ENCODE measurements at regions not wholly inside any gene's neighbourhood (a gene's known extent, or its start where the extent isn't known, plus 50 kb on each side); places are given as distances from the start of the nearest gene placed in this dataset.

DNA sequence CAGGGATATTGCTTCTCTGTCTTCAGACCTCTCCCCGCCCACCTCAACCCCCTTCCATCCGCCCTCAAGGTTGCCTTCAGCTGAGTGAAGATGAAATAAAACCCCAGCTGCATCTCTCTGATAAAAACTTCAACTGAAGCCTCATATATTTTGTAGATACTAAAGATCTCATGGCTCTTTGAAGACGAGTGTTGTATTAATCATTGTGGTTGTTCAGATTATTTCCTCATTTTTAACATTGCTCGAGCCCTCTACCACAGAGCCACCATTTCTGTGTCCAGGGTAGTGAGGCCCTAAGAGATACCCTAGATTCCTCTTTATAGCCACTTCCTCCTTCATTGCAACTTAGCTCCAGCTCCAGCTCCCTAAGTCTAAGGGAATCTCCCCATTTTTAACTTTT, 312.8 kb upstream of the ZNF507 start:
- Mint-ChIP-seq H3K4me3 (no peak overlapping the region), H3K9me3 (no peaks in the 10 kb centered on the region), H3K27ac (no peak overlapping the region), H3K4me1 (no peaks in the 10 kb centered on the region), H3K27me3 (ENCODE audit: low read depth in 3 of 3) (peaks cover 2 to 9% (median 3%) of the 10 kb centered on the region in 3 donors), H3K36me3 (no peaks in the 10 kb centered on the region)
- no peak for DNase-seq

- H3K27me3 Mint-ChIP-seq (ENCODE audit: low read depth in 3 of 3), result peaks cover 2 to 17% (median 5%) of the 10 kb centered on the region in 3 donors
- DNase-seq, result no peak
- H3K4me1 Mint-ChIP-seq, result no peaks in the 10 kb centered on the region
- H3K9me3 Mint-ChIP-seq, result no peaks in the 10 kb centered on the region
- H3K27ac Mint-ChIP-seq, result no peak overlapping the region
- H3K4me3 Mint-ChIP-seq, result no peak overlapping the region
- no peaks in the 10 kb centered on the region for H3K36me3 Mint-ChIP-seq
Measured at GRCh38 chr19:32035626-32036025, 309.8 kb upstream of the ZNF507 start.

DNA sequence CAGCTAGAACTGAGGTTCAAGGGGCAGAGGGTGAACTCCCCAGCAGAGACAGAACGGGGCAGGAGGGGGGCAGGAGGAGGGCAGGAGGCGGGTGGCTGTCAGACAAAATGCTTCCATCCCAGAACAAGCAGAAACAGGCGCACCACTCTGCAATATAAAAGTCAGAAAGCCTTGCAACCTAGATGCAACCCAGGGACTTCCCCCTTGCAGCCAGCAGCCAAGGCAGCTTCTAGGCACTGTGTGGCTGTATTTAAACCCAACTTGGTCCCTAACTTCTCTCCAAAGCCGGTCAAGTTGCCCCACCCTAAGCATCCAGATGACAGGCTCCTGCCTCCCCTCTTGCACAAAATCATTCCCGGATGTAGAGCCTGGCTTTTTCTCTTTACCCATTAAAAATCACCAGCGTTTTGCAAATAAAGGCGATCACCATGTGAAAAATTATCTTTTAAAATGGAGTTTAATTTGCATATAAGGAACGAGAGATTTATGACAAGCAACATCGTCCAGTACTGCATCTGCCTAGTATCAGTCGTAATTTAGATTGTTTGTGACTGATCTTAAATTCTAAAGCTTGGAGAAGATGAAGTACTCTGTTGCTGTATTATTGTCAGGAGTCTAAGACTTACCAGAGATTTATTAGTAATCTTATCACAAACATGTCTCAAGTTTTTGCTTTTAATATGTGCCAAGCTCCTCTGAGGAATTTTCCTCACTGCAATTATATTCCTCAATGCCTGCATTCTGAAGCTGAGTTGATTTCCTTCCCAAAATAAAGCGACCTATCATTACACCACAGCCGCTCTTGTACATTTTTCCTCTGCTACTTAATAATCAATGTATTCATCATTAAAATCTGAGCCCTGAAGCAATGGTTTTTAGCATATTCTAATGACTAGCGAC, 307.1 kb upstream of the ZNF507 start:
- no peak overlapping the region for H3K27ac Mint-ChIP-seq
- H3K4me1 Mint-ChIP-seq, result peaks cover 2 to 8% of the 10 kb centered on the region in 2 donors
- H3K9me3 Mint-ChIP-seq, result no peaks in the 10 kb centered on the region
- no peaks in the 10 kb centered on the region for H3K36me3 Mint-ChIP-seq
- peaks cover 5 to 20% (median 10%) of the 10 kb centered on the region in 3 donors for H3K27me3 Mint-ChIP-seq (ENCODE audit: low read depth in 3 of 3)
- no peak for DNase-seq
- no peak overlapping the region for H3K4me3 Mint-ChIP-seq

DNA sequence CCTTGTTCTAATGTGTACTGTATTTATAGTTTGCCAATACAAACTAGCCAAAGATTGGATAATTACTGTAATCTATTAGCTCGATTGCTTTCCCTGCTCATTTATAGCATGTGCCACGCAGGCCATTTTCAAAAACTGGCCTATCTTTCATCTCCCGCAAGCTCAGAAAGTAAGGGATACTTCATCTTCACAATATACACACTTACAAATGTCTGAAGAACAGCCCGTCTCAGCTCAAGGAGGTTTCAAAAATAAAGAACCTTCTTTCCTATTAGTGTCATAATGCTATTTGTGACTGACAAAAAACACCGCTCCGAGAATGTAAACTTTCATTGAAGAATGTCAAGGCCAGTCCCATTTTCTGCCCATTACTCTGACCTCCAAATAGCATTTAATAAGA, 306.4 kb upstream of the ZNF507 start:
- DNase-seq, result no peak
- Mint-ChIP-seq H3K4me1 (peaks cover 2 to 8% of the 10 kb centered on the region in 2 donors), H3K4me3 (no peak overlapping the region), H3K27me3 (ENCODE audit: low read depth in 3 of 3) (peaks cover 2 to 16% (median 10%) of the 10 kb centered on the region in 3 donors), H3K9me3 (no peaks in the 10 kb centered on the region), H3K36me3 (no peaks in the 10 kb centered on the region), H3K27ac (no peak overlapping the region)

- Mint-ChIP-seq H3K36me3 (no peaks in the 10 kb centered on the region), H3K27me3 (ENCODE audit: low read depth in 3 of 3) (peaks cover 2 to 15% (median 10%) of the 10 kb centered on the region in 3 donors), H3K4me1 (peaks cover 2 to 8% of the 10 kb centered on the region in 2 donors), H3K9me3 (no peaks in the 10 kb centered on the region), H3K4me3 (no peak overlapping the region), H3K27ac (no peak overlapping the region)
- no peak for DNase-seq
Measured at GRCh38 chr19:32039440-32039839, 306.0 kb upstream of the ZNF507 start.

GRCh38 chr19:32040236-32040635, 305.2 kb upstream of the ZNF507 start:
- peaks cover 2 to 15% (median 10%) of the 10 kb centered on the region in 3 donors for H3K27me3 Mint-ChIP-seq (ENCODE audit: low read depth in 3 of 3)
- no peak overlapping the region for H3K27ac Mint-ChIP-seq
- DNase-seq, result no peak
- H3K36me3 Mint-ChIP-seq, result no peaks in the 10 kb centered on the region
- H3K4me3 Mint-ChIP-seq, result no peak overlapping the region
- peaks cover 2 to 8% of the 10 kb centered on the region in 2 donors for H3K4me1 Mint-ChIP-seq
- no peaks in the 10 kb centered on the region for H3K9me3 Mint-ChIP-seq

DNA sequence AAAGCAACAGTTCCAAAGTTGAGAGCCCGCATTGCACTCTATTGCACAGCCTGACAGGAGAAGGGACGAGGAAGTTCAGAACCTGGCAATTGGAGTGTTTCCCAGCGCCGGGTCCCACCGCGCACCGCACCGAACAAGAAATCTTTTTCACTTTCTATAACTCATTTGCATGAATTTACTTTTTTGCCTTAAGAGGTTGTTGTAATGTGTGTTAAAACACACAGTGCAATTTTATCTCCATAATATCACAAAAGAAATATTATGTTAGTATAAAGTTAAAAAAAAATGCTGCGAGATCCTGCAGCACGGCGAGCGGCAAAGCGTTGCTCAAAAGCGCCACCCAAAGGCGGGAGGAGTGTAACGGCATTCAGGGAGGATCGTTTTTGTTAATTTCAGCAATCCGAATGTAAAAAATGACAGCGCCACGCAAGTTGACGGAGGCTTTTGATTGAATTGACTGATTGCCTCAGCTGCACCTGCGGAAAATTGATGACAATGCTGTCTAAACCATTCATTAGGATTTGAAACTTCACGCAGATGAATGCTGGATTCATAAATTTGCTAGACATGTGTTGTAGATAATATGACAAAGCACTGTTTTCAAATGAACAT, 303.6 kb upstream of the ZNF507 start:
- Mint-ChIP-seq H3K36me3 (no peaks in the 10 kb centered on the region), H3K27me3 (ENCODE audit: low read depth in 3 of 3) (peaks cover 3 to 20% (median 10%) of the 10 kb centered on the region in 3 donors), H3K27ac (no peak overlapping the region), H3K9me3 (no peaks in the 10 kb centered on the region), H3K4me3 (peak overlapping the region in 1 of 5 donors; percentile 56), H3K4me1 (peaks cover 2 to 8% of the 10 kb centered on the region in 2 donors)
- peak in 1 of 3 donors; percentile 0 for DNase-seq

DNA sequence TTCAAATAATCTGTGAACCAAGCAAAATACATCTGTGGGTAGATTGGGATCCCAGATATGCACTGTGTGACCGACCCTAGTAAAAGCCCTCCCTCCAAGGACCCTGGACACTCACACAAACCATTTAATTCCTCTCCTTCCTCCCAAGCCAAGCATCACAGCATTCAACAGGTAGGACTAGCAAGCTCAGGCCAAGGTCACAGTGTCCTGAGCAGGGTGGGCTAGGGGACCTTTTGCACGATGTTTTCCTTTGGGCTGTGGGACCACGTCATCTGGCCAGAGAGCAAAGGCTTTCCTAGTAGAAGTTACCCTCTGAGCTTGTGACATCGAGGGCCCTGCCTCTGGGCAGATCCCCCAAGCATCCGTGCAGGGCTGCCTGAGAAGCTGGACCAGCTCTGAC, 297.6 kb upstream of the ZNF507 start:
- H3K36me3 Mint-ChIP-seq, result no peaks in the 10 kb centered on the region
- H3K9me3 Mint-ChIP-seq, result no peaks in the 10 kb centered on the region
- no peak overlapping the region for H3K27ac Mint-ChIP-seq

DNA sequence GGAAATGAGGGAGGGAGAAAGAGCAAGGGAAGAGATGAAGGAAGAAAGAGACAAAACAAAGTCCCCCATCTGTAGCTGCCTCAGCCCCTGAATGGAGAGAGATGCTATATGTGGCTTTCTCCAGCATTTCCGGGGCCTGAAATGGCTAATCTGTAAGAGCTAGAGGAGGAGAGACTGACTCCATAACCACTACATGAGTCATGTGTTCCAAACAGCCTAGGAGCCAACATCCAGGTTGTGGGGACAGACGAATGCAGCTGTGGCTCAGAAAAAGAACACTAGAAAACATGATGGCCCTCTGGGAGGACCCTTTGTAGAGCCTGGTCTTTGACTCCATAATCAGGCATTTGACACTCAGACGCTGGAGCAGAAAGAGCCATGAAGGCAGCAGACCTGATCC, 292.0 kb upstream of the ZNF507 start:
- Mint-ChIP-seq H3K27me3 (ENCODE audit: low read depth in 3 of 3) (peaks cover 1 to 5% (median 1%) of the 10 kb centered on the region in 3 donors), H3K9me3 (peaks cover 0 to 4% (median 0%) of the 10 kb centered on the region in 6 donors), H3K4me3 (no peak overlapping the region), H3K27ac (no peak overlapping the region), H3K36me3 (no peaks in the 10 kb centered on the region), H3K4me1 (no peaks in the 10 kb centered on the region)
- DNase-seq, result no peak

More for the DNA sequence above, 297.6 kb upstream of the ZNF507 start:
- DNase-seq, result no peak
- no peaks in the 10 kb centered on the region for H3K4me1 Mint-ChIP-seq
- no peak overlapping the region for H3K4me3 Mint-ChIP-seq
- peaks cover 0 to 7% (median 3%) of the 10 kb centered on the region in 3 donors for H3K27me3 Mint-ChIP-seq (ENCODE audit: low read depth in 3 of 3)

GRCh38 chr19:32053861-32054260, 291.5 kb upstream of the ZNF507 start:
- DNase-seq, result no peak
- Mint-ChIP-seq H3K36me3 (no peaks in the 10 kb centered on the region), H3K4me1 (no peaks in the 10 kb centered on the region), H3K9me3 (peaks cover 0 to 4% (median 0%) of the 10 kb centered on the region in 6 donors), H3K27me3 (ENCODE audit: low read depth in 3 of 3) (peaks cover 1 to 5% (median 1%) of the 10 kb centered on the region in 3 donors), H3K27ac (no peak overlapping the region), H3K4me3 (no peak overlapping the region)

- Mint-ChIP-seq H3K27me3 (ENCODE audit: low read depth in 3 of 3) (peaks cover 1 to 4% (median 1%) of the 10 kb centered on the region in 3 donors), H3K9me3 (peaks cover 0 to 6% (median 0%) of the 10 kb centered on the region in 6 donors), H3K4me1 (no peaks in the 10 kb centered on the region), H3K36me3 (no peaks in the 10 kb centered on the region), H3K4me3 (no peak overlapping the region), H3K27ac (no peak overlapping the region)
- no peak for DNase-seq
Measured at GRCh38 chr19:32058131-32058530, 287.3 kb upstream of the ZNF507 start.

DNA sequence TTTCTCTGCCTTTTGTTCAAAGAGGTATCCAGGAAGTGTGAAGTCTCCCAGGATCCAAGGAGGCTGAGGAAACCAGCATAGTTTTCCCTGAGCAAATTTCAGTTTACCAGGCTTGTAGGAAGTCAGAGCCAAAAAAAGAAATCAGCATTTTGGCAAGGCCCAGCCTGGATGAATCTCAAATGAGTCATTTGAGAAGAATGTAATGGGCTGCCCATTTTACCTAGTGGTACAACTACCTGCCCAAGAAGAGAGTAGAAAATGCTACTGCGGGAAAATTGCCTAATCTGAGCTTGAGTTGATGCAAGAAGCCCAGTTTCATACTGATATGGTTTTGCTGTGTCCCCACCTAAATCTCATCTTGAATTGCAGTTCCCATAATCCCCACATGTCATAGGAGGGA, 284.1 kb upstream of the ZNF507 start:
- Mint-ChIP-seq H3K27ac (no peak overlapping the region), H3K4me1 (no peaks in the 10 kb centered on the region), H3K9me3 (peaks cover 0 to 2% (median 0%) of the 10 kb centered on the region in 6 donors), H3K4me3 (no peak overlapping the region), H3K36me3 (no peaks in the 10 kb centered on the region), H3K27me3 (ENCODE audit: low read depth in 3 of 3) (peaks cover 1 to 9% (median 1%) of the 10 kb centered on the region in 3 donors)
- no peak for DNase-seq

GRCh38 chr19:32063601-32064000, 281.8 kb upstream of the ZNF507 start:
- no peak overlapping the region for H3K27ac Mint-ChIP-seq
- DNase-seq, result no peak
- peaks cover 0 to 9% (median 0%) of the 10 kb centered on the region in 3 donors for H3K27me3 Mint-ChIP-seq (ENCODE audit: low read depth in 3 of 3)
- no peaks in the 10 kb centered on the region for H3K36me3 Mint-ChIP-seq
- no peaks in the 10 kb centered on the region for H3K4me1 Mint-ChIP-seq
- peaks cover 0 to 1% (median 0%) of the 10 kb centered on the region in 6 donors for H3K9me3 Mint-ChIP-seq
- H3K4me3 Mint-ChIP-seq, result no peak overlapping the region

DNA sequence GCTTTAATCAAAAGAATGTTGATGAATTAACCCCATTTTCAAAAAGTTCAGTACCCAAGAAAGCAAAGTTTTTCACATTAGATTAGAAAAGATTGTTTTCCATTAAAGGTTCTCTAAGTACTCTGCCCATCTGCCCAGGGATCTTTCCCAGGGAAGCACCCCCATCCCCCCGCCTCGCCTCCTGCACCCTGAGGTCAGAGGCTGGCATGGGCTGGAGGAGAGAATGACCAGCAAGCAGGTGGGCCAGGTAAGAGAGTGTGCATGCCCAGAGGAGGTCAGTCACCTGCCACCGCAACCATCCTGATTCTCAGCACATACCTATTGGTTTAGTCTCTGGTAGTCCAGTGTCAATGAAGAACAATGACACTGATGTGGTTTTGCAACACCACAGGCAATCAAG, 279.4 kb upstream of the ZNF507 start:
- Mint-ChIP-seq H3K9me3 (no peaks in the 10 kb centered on the region), H3K36me3 (no peaks in the 10 kb centered on the region), H3K27ac (no peak overlapping the region), H3K27me3 (ENCODE audit: low read depth in 3 of 3) (peaks cover 0 to 9% (median 2%) of the 10 kb centered on the region in 3 donors), H3K4me1 (no peaks in the 10 kb centered on the region), H3K4me3 (no peak overlapping the region)
- no peak for DNase-seq
